ENCODE measurements at regions not wholly inside any gene's neighbourhood (a gene's known extent, or its start where the extent isn't known, plus 50 kb on each side); places are given as distances from the start of the nearest gene placed in this dataset.

- ChIA-PET CTCF (ENCODE audit: unreplicated experiment) (no interaction called here), POLR2A (interaction anchor here (0.5 kb wide), 1 partner anchor 435 kb away, joined by 3 read pairs; no protein-coding TSS in a partner anchor)
- no peak overlapping the region for H3K4me3 ChIP-seq (ENCODE audit: low read depth, low read length, poor library complexity, severe bottlenecking)
- TF ChIP-seq CTCF (conservative IDR thresholded peaks at IDR 0.05; ENCODE audit: low read length), result no peak
- TF ChIP-seq EZH2phosphoT487 (IDR thresholded peaks at IDR 0.05; ENCODE audit: borderline replicate concordance, low read depth, low read length), result no peak
- no TSS peak for BruUV-seq (replicated peaks)
- no peaks in the 10 kb centered on the region for H3K79me2 ChIP-seq (ENCODE audit: insufficient read depth, low read depth, low read length)
- H3K9me3 ChIP-seq (ENCODE audit: low read length), result no peaks in the 10 kb centered on the region
- no peak overlapping the region for H3K27ac ChIP-seq (ENCODE audit: low read depth, low read length, poor library complexity, severe bottlenecking)
- no peak overlapping the region for H3K4me2 ChIP-seq (ENCODE audit: low read length)
- intact Hi-C loops (cut with micrococcal nuclease; ENCODE audit: unreplicated experiment), result no loop called here
- no peak for DNase-seq (ENCODE audit: low spot score)
- no peaks in the 10 kb centered on the region for H3K9me2 ChIP-seq (ENCODE audit: insufficient read depth, low read length)
- H4K20me1 ChIP-seq (ENCODE audit: insufficient read depth, low read length), result no peaks in the 10 kb centered on the region
- H2AFZ ChIP-seq (ENCODE audit: low read length), result no peak overlapping the region
- H3K36me3 ChIP-seq (ENCODE audit: insufficient read depth, low read length), result no peaks in the 10 kb centered on the region
- no peaks in the 10 kb centered on the region for H3K4me1 ChIP-seq (ENCODE audit: insufficient read depth, low read length, poor library complexity, severe bottlenecking)
These were observed 139.8 kb upstream of the SLC30A5 start for GRCh38 chr5:68953875-68954617.

GRCh38 chr5:68954618-68954910 lies 139.2 kb upstream of the SLC30A5 start:
- no peak overlapping the region for H2AFZ ChIP-seq (ENCODE audit: low read length)
- intact Hi-C loops (cut with micrococcal nuclease; ENCODE audit: unreplicated experiment), result no loop called here
- no peak overlapping the region for H3K4me2 ChIP-seq (ENCODE audit: low read length)
- no peaks in the 10 kb centered on the region for H4K20me1 ChIP-seq (ENCODE audit: insufficient read depth, low read length)
- ChIA-PET POLR2A (no interaction called here), CTCF (ENCODE audit: unreplicated experiment) (no interaction called here)
- BruUV-seq (replicated peaks), result no TSS peak
- no peaks in the 10 kb centered on the region for H3K4me1 ChIP-seq (ENCODE audit: insufficient read depth, low read length, poor library complexity, severe bottlenecking)
- TF ChIP-seq CTCF (conservative IDR thresholded peaks at IDR 0.05; ENCODE audit: low read length), result no peak
- no peak for TF ChIP-seq EZH2phosphoT487 (IDR thresholded peaks at IDR 0.05; ENCODE audit: borderline replicate concordance, low read depth, low read length)
- no peaks in the 10 kb centered on the region for H3K36me3 ChIP-seq (ENCODE audit: insufficient read depth, low read length)
- no peak overlapping the region for H3K4me3 ChIP-seq (ENCODE audit: low read depth, low read length, poor library complexity, severe bottlenecking)
- DNase-seq (ENCODE audit: low spot score), result no peak
- no peak overlapping the region for H3K27ac ChIP-seq (ENCODE audit: low read depth, low read length, poor library complexity, severe bottlenecking)
- H3K9me3 ChIP-seq (ENCODE audit: low read length), result no peaks in the 10 kb centered on the region
- no peaks in the 10 kb centered on the region for H3K9me2 ChIP-seq (ENCODE audit: insufficient read depth, low read length)
- H3K79me2 ChIP-seq (ENCODE audit: insufficient read depth, low read depth, low read length), result no peaks in the 10 kb centered on the region

GRCh38 chr5:68957591-68957990 lies 136.2 kb upstream of the SLC30A5 start:
- no peaks in the 10 kb centered on the region for H3K4me1 ChIP-seq (ENCODE audit: insufficient read depth, low read length, poor library complexity, severe bottlenecking)
- DNase-seq (ENCODE audit: low spot score), result no peak
- no peak overlapping the region for H3K4me3 ChIP-seq (ENCODE audit: low read depth, low read length, poor library complexity, severe bottlenecking)
- no peaks in the 10 kb centered on the region for H3K9me3 ChIP-seq (ENCODE audit: low read length)
- ChIA-PET POLR2A (no interaction called here), CTCF (ENCODE audit: unreplicated experiment) (no interaction called here)
- H2AFZ ChIP-seq (ENCODE audit: low read length), result no peak overlapping the region
- H4K20me1 ChIP-seq (ENCODE audit: insufficient read depth, low read length), result no peaks in the 10 kb centered on the region
- no peaks in the 10 kb centered on the region for H3K9me2 ChIP-seq (ENCODE audit: insufficient read depth, low read length)
- BruUV-seq (replicated peaks), result no TSS peak
- H3K36me3 ChIP-seq (ENCODE audit: insufficient read depth, low read length), result no peaks in the 10 kb centered on the region
- TF ChIP-seq CTCF (conservative IDR thresholded peaks at IDR 0.05; ENCODE audit: low read length) (no peak), EZH2phosphoT487 (IDR thresholded peaks at IDR 0.05; ENCODE audit: borderline replicate concordance, low read depth, low read length) (no peak)
- H3K79me2 ChIP-seq (ENCODE audit: insufficient read depth, low read depth, low read length), result no peaks in the 10 kb centered on the region
- H3K27ac ChIP-seq (ENCODE audit: low read depth, low read length, poor library complexity, severe bottlenecking), result no peak overlapping the region
- intact Hi-C loops (cut with micrococcal nuclease; ENCODE audit: unreplicated experiment), result no loop called here
- H3K4me2 ChIP-seq (ENCODE audit: low read length), result no peak overlapping the region
